Activated CD4-positive, alpha-beta T cell treated with anti-CD3 and anti-CD28 coated beads, Interleukin-2, amount 10 ng/mL, durations not matched to agents 24 days and 14 days (primary cell): ENCODE measurements at regions not wholly inside any gene's neighbourhood (a gene's known extent, or its start where the extent isn't known, plus 50 kb on each side); places are given as distances from the start of the nearest gene placed in this dataset.

Source experiments
- DNase-seq: peaks from one replicate; pipeline ENCODE4 v3.0.0; 2022
- H3K27ac Mint-ChIP-seq: one replicate; pipeline ENCODE4 v1.8.0; 2022; ENCODE audit warnings: mild to moderate bottlenecking, mixed read lengths
- H3K27me3 Mint-ChIP-seq: one replicate; pipeline ENCODE4 v1.8.0; 2022; ENCODE audit warnings: mixed read lengths
- H3K36me3 Mint-ChIP-seq: one replicate; pipeline ENCODE4 v1.8.0; 2022; ENCODE audit warnings: low read depth, mild to moderate bottlenecking, mixed read lengths
- H3K4me1 Mint-ChIP-seq: one replicate; pipeline ENCODE4 v1.8.0; 2021; ENCODE audit warnings: mixed read lengths
- H3K4me3 Mint-ChIP-seq: one replicate; pipeline ENCODE4 v1.8.0; 2022; ENCODE audit warnings: mild to moderate bottlenecking, moderate library complexity, mixed read lengths
- H3K9me3 Mint-ChIP-seq: one replicate; pipeline ENCODE4 v1.8.0; 2021; ENCODE audit warnings: mixed read lengths
- intact Hi-C: fragments of 100-400 bp; cut with micrococcal nuclease; formaldehyde crosslinking; loops from one replicate; pipeline ENCODE4 v1.15.1; 2023

GRCh38 chr2:217535957-217536708, 466.7 kb downstream of the TNS1 start:
- H3K27ac Mint-ChIP-seq, result no peak overlapping the region
- DNase-seq, result no peak
- intact Hi-C loops, result no loop called here
- H3K4me3 Mint-ChIP-seq, result no peak overlapping the region
- H3K36me3 Mint-ChIP-seq, result no peaks in the 10 kb centered on the region
- no peaks in the 10 kb centered on the region for H3K4me1 Mint-ChIP-seq
- H3K27me3 Mint-ChIP-seq, result no peaks in the 10 kb centered on the region
- H3K9me3 Mint-ChIP-seq, result no peaks in the 10 kb centered on the region

GRCh38 chr2:217530392-217531090, 472.3 kb downstream of the TNS1 start:
- no peaks in the 10 kb centered on the region for H3K4me1 Mint-ChIP-seq
- DNase-seq, result peak; percentile 14
- no peak overlapping the region for H3K4me3 Mint-ChIP-seq
- H3K27me3 Mint-ChIP-seq, result no peaks in the 10 kb centered on the region
- no peak overlapping the region for H3K27ac Mint-ChIP-seq
- no peaks in the 10 kb centered on the region for H3K36me3 Mint-ChIP-seq
- H3K9me3 Mint-ChIP-seq, result peaks cover 5% of the 10 kb centered on the region
- intact Hi-C loops, result no loop called here

GRCh38 chr2:217529271-217529670, 473.5 kb downstream of the TNS1 start:
- H3K27me3 Mint-ChIP-seq, result no peaks in the 10 kb centered on the region
- H3K4me3 Mint-ChIP-seq, result no peak overlapping the region
- peaks cover 5% of the 10 kb centered on the region for H3K9me3 Mint-ChIP-seq
- no peak overlapping the region for H3K27ac Mint-ChIP-seq
- no peaks in the 10 kb centered on the region for H3K4me1 Mint-ChIP-seq
- intact Hi-C loops, result no loop called here
- no peaks in the 10 kb centered on the region for H3K36me3 Mint-ChIP-seq
- DNase-seq, result peak; percentile 17

- Mint-ChIP-seq H3K27me3 (no peaks in the 10 kb centered on the region), H3K27ac (no peak overlapping the region), H3K4me3 (no peak overlapping the region), H3K9me3 (peaks cover 5% of the 10 kb centered on the region), H3K4me1 (no peaks in the 10 kb centered on the region), H3K36me3 (no peaks in the 10 kb centered on the region)
- DNase-seq, result no peak
- intact Hi-C loops, result no loop called here
Measured at GRCh38 chr2:217527590-217528202, 475.1 kb downstream of the TNS1 start.

- H3K36me3 Mint-ChIP-seq, result no peaks in the 10 kb centered on the region
- no peak overlapping the region for H3K4me3 Mint-ChIP-seq
- no peak for DNase-seq
- peaks cover 4% of the 10 kb centered on the region for H3K27me3 Mint-ChIP-seq
- H3K4me1 Mint-ChIP-seq, result no peaks in the 10 kb centered on the region
- no peak overlapping the region for H3K27ac Mint-ChIP-seq
- peaks cover 5% of the 10 kb centered on the region for H3K9me3 Mint-ChIP-seq
- intact Hi-C loops, result no loop called here
Measured at GRCh38 chr2:217525076-217525475, 477.7 kb downstream of the TNS1 start.

- peaks cover 4% of the 10 kb centered on the region for H3K27me3 Mint-ChIP-seq
- H3K4me3 Mint-ChIP-seq, result no peak overlapping the region
- intact Hi-C loops, result no loop called here
- H3K9me3 Mint-ChIP-seq, result peaks cover 5% of the 10 kb centered on the region
- no peaks in the 10 kb centered on the region for H3K36me3 Mint-ChIP-seq
- no peaks in the 10 kb centered on the region for H3K4me1 Mint-ChIP-seq
- DNase-seq, result no peak
- H3K27ac Mint-ChIP-seq, result no peak overlapping the region
Measured at GRCh38 chr2:217523286-217523685, 479.5 kb downstream of the TNS1 start.

GRCh38 chr2:217521820-217522219, 481.0 kb downstream of the TNS1 start:
- Mint-ChIP-seq H3K4me3 (no peak overlapping the region), H3K9me3 (no peaks in the 10 kb centered on the region), H3K27ac (no peak overlapping the region), H3K4me1 (no peaks in the 10 kb centered on the region), H3K27me3 (peaks cover 4% of the 10 kb centered on the region), H3K36me3 (no peaks in the 10 kb centered on the region)
- intact Hi-C loops, result no loop called here
- no peak for DNase-seq

GRCh38 chr2:217520356-217521010, 482.3 kb downstream of the TNS1 start:
- Mint-ChIP-seq H3K36me3 (no peaks in the 10 kb centered on the region), H3K4me1 (no peaks in the 10 kb centered on the region), H3K4me3 (no peak overlapping the region), H3K9me3 (no peaks in the 10 kb centered on the region), H3K27me3 (peaks cover 4% of the 10 kb centered on the region), H3K27ac (no peak overlapping the region)
- intact Hi-C loops, result no loop called here
- DNase-seq, result no peak

- DNase-seq, result no peak
- Mint-ChIP-seq H3K36me3 (no peaks in the 10 kb centered on the region), H3K4me3 (no peak overlapping the region), H3K4me1 (peaks cover 4% of the 10 kb centered on the region), H3K27ac (no peak overlapping the region), H3K9me3 (no peaks in the 10 kb centered on the region), H3K27me3 (peaks cover 4% of the 10 kb centered on the region)
- intact Hi-C loops, result no loop called here
Measured at GRCh38 chr2:217517402-217517801, 485.4 kb downstream of the TNS1 start.

GRCh38 chr2:217515615-217516309, 487.0 kb downstream of the TNS1 start:
- no peak for DNase-seq
- peaks cover 5% of the 10 kb centered on the region for H3K4me1 Mint-ChIP-seq
- no peaks in the 10 kb centered on the region for H3K36me3 Mint-ChIP-seq
- no peaks in the 10 kb centered on the region for H3K9me3 Mint-ChIP-seq
- H3K27ac Mint-ChIP-seq, result no peak overlapping the region
- no peak overlapping the region for H3K4me3 Mint-ChIP-seq
- peaks cover under 1% of the 10 kb centered on the region for H3K27me3 Mint-ChIP-seq
- intact Hi-C loops, result no loop called here

- no peaks in the 10 kb centered on the region for H3K36me3 Mint-ChIP-seq
- intact Hi-C loops, result loop anchor here (5.0 kb wide), 2 partner anchors 199 to 736 kb away; no protein-coding TSS in a partner anchor
- H3K27ac Mint-ChIP-seq, result no peak overlapping the region
Measured at GRCh38 chr2:217513258-217513657, 489.5 kb downstream of the TNS1 start.

GRCh38 chr2:217512728-217513127, 490.1 kb downstream of the TNS1 start:
- H3K4me1 Mint-ChIP-seq, result peaks cover 5% of the 10 kb centered on the region
- H3K27me3 Mint-ChIP-seq, result peaks cover 5% of the 10 kb centered on the region
- H3K27ac Mint-ChIP-seq, result no peak overlapping the region
- no peaks in the 10 kb centered on the region for H3K9me3 Mint-ChIP-seq
- intact Hi-C loops, result loop anchor here (5.0 kb wide), 2 partner anchors 200 to 735 kb away; no protein-coding TSS in a partner anchor
- no peaks in the 10 kb centered on the region for H3K36me3 Mint-ChIP-seq
- no peak overlapping the region for H3K4me3 Mint-ChIP-seq
- no peak for DNase-seq

More at GRCh38 chr2:217513258-217513657, 489.5 kb downstream of the TNS1 start:
- no peak for DNase-seq
- Mint-ChIP-seq H3K9me3 (no peaks in the 10 kb centered on the region), H3K4me1 (peaks cover 5% of the 10 kb centered on the region), H3K27me3 (peaks cover 3% of the 10 kb centered on the region), H3K4me3 (no peak overlapping the region)

GRCh38 chr2:217512259-217512658, 490.5 kb downstream of the TNS1 start:
- intact Hi-C loops, result loop anchor here (5.0 kb wide), 2 partner anchors 200 to 735 kb away; no protein-coding TSS in a partner anchor

More at GRCh38 chr2:217512259-217512658, 490.5 kb downstream of the TNS1 start:
- Mint-ChIP-seq H3K27me3 (peaks cover 5% of the 10 kb centered on the region), H3K9me3 (no peaks in the 10 kb centered on the region), H3K4me3 (no peak overlapping the region), H3K4me1 (peaks cover 5% of the 10 kb centered on the region), H3K36me3 (no peaks in the 10 kb centered on the region), H3K27ac (no peak overlapping the region)
- DNase-seq, result no peak
